Pons (tissue), 1 donor: ENCODE measurements at regions not wholly inside any gene's neighbourhood (a gene's known extent, or its start where the extent isn't known, plus 50 kb on each side); places are given as distances from the start of the nearest gene placed in this dataset.

ENCODE experiments used
- DNase-seq: peaks from one replicate; pipeline ENCODE4 v3.0.0-alpha.2; 2016; ENCODE audit warnings: low spot score

- DNase-seq: no peak
These were observed 119.5 kb upstream of the B3GAT1 start for GRCh38 chr11:134531327-134532130.

GRCh38 chr11:134530636-134531326 lies 118.7 kb upstream of the B3GAT1 start:
- DNase-seq: no peak

GRCh38 chr11:134529212-134530096 lies 117.4 kb upstream of the B3GAT1 start:
- DNase-seq: no peak

GRCh38 chr11:134528453-134528852 lies 116.4 kb upstream of the B3GAT1 start:
- no peak for DNase-seq

- no peak for DNase-seq
These were observed 115.6 kb upstream of the B3GAT1 start for GRCh38 chr11:134527382-134528243.

GRCh38 chr11:134524896-134525845 lies 113.1 kb upstream of the B3GAT1 start:
- DNase-seq: no peak

- DNase-seq: no peak
These were observed 112.2 kb upstream of the B3GAT1 start for GRCh38 chr11:134524201-134524600.

- no peak for DNase-seq
These were observed 110.9 kb upstream of the B3GAT1 start for GRCh38 chr11:134522782-134523570.

- DNase-seq: no peak
These were observed 109.6 kb upstream of the B3GAT1 start for GRCh38 chr11:134521452-134522289.

GRCh38 chr11:134521001-134521400 lies 109.0 kb upstream of the B3GAT1 start:
- DNase-seq: no peak

- DNase-seq: no peak
These were observed 107.7 kb upstream of the B3GAT1 start for GRCh38 chr11:134519788-134520187.

- DNase-seq: no peak
These were observed 107.3 kb upstream of the B3GAT1 start for GRCh38 chr11:134519390-134519750.

GRCh38 chr11:134518616-134519389 lies 106.8 kb upstream of the B3GAT1 start:
- no peak for DNase-seq

GRCh38 chr11:134517621-134518293 lies 105.7 kb upstream of the B3GAT1 start:
- DNase-seq: no peak

GRCh38 chr11:134517115-134517514 lies 105.1 kb upstream of the B3GAT1 start:
- DNase-seq: no peak

GRCh38 chr11:134516529-134516928 lies 104.5 kb upstream of the B3GAT1 start:
- DNase-seq: no peak
